ENCODE measurements at regions not wholly inside any gene's neighbourhood (a gene's known extent, or its start where the extent isn't known, plus 50 kb on each side); places are given as distances from the start of the nearest gene placed in this dataset.

- Histone ChIP-seq H3K9me3 (ENCODE audit: low read length) (no peaks in the 10 kb centered on the region), H3K36me3 (ENCODE audit: insufficient read depth, low read length) (no peaks in the 10 kb centered on the region), H3K27ac (ENCODE audit: low read depth, low read length, poor library complexity, severe bottlenecking) (no peak overlapping the region), H3K4me3 (ENCODE audit: low read depth, low read length, poor library complexity, severe bottlenecking) (no peak overlapping the region), H3K79me2 (ENCODE audit: insufficient read depth, low read depth, low read length) (no peaks in the 10 kb centered on the region), H4K20me1 (ENCODE audit: insufficient read depth, low read length) (no peaks in the 10 kb centered on the region), H3K4me2 (ENCODE audit: low read length) (no peak overlapping the region), H3K4me1 (ENCODE audit: insufficient read depth, low read length, poor library complexity, severe bottlenecking) (no peaks in the 10 kb centered on the region), H3K9me2 (ENCODE audit: insufficient read depth, low read length) (no peaks in the 10 kb centered on the region), H2AFZ (ENCODE audit: low read length) (no peak overlapping the region)
- no TSS peak for BruUV-seq (replicated peaks)
- ChIA-PET POLR2A (no interaction called here), CTCF (ENCODE audit: unreplicated experiment) (no interaction called here)
- intact Hi-C loops (cut with micrococcal nuclease; ENCODE audit: unreplicated experiment) = no loop called here
- TF ChIP-seq CTCF (conservative IDR thresholded peaks at IDR 0.05; ENCODE audit: low read length) = no peak
- no peak for TF ChIP-seq EZH2phosphoT487 (IDR thresholded peaks at IDR 0.05; ENCODE audit: borderline replicate concordance, low read depth, low read length)
- DNase-seq (ENCODE audit: low spot score) = no peak
Measured at GRCh38 chr10:78489034-78489433, 455.4 kb downstream of the RPS24 start.

- intact Hi-C loops (cut with micrococcal nuclease; ENCODE audit: unreplicated experiment) = no loop called here
- H3K36me3 ChIP-seq (ENCODE audit: insufficient read depth, low read length) = no peaks in the 10 kb centered on the region
- ChIA-PET CTCF (ENCODE audit: unreplicated experiment) (no interaction called here), POLR2A (no interaction called here)
- no peaks in the 10 kb centered on the region for H4K20me1 ChIP-seq (ENCODE audit: insufficient read depth, low read length)
- H3K9me3 ChIP-seq (ENCODE audit: low read length) = no peaks in the 10 kb centered on the region
- no peak overlapping the region for H3K4me2 ChIP-seq (ENCODE audit: low read length)
- no peaks in the 10 kb centered on the region for H3K9me2 ChIP-seq (ENCODE audit: insufficient read depth, low read length)
- H3K4me1 ChIP-seq (ENCODE audit: insufficient read depth, low read length, poor library complexity, severe bottlenecking) = no peaks in the 10 kb centered on the region
- no TSS peak for BruUV-seq (replicated peaks)
- no peak for TF ChIP-seq EZH2phosphoT487 (IDR thresholded peaks at IDR 0.05; ENCODE audit: borderline replicate concordance, low read depth, low read length)
- no peak for TF ChIP-seq CTCF (conservative IDR thresholded peaks at IDR 0.05; ENCODE audit: low read length)
- no peak overlapping the region for H2AFZ ChIP-seq (ENCODE audit: low read length)
- no peak overlapping the region for H3K27ac ChIP-seq (ENCODE audit: low read depth, low read length, poor library complexity, severe bottlenecking)
- no peak for DNase-seq (ENCODE audit: low spot score)
- H3K4me3 ChIP-seq (ENCODE audit: low read depth, low read length, poor library complexity, severe bottlenecking) = no peak overlapping the region
- no peaks in the 10 kb centered on the region for H3K79me2 ChIP-seq (ENCODE audit: insufficient read depth, low read depth, low read length)
Measured at GRCh38 chr10:78491812-78492211, 458.1 kb downstream of the RPS24 start.

GRCh38 chr10:78492424-78492823 is 458.8 kb downstream of the RPS24 start:
- TF ChIP-seq CTCF (conservative IDR thresholded peaks at IDR 0.05; ENCODE audit: low read length) (no peak), EZH2phosphoT487 (IDR thresholded peaks at IDR 0.05; ENCODE audit: borderline replicate concordance, low read depth, low read length) (no peak)
- Histone ChIP-seq H3K9me3 (ENCODE audit: low read length) (no peaks in the 10 kb centered on the region), H3K27ac (ENCODE audit: low read depth, low read length, poor library complexity, severe bottlenecking) (no peak overlapping the region), H3K79me2 (ENCODE audit: insufficient read depth, low read depth, low read length) (no peaks in the 10 kb centered on the region), H4K20me1 (ENCODE audit: insufficient read depth, low read length) (no peaks in the 10 kb centered on the region), H3K9me2 (ENCODE audit: insufficient read depth, low read length) (no peaks in the 10 kb centered on the region), H3K36me3 (ENCODE audit: insufficient read depth, low read length) (no peaks in the 10 kb centered on the region), H3K4me2 (ENCODE audit: low read length) (no peak overlapping the region), H2AFZ (ENCODE audit: low read length) (no peak overlapping the region), H3K4me3 (ENCODE audit: low read depth, low read length, poor library complexity, severe bottlenecking) (no peak overlapping the region), H3K4me1 (ENCODE audit: insufficient read depth, low read length, poor library complexity, severe bottlenecking) (no peaks in the 10 kb centered on the region)
- DNase-seq (ENCODE audit: low spot score) = no peak
- no TSS peak for BruUV-seq (replicated peaks)
- intact Hi-C loops (cut with micrococcal nuclease; ENCODE audit: unreplicated experiment) = no loop called here
- ChIA-PET CTCF (ENCODE audit: unreplicated experiment) (no interaction called here), POLR2A (no interaction called here)

Data from OCI-LY7 (cell line).